MCF 10A (cell line): ENCODE measurements at regions not wholly inside any gene's neighbourhood (a gene's known extent, or its start where the extent isn't known, plus 50 kb on each side); places are given as distances from the start of the nearest gene placed in this dataset.

Source experiments
- BruUV-seq: library from RNA; stranded (reverse); fragments of 400-500 nt; replicated peaks from 2 replicates; lab custom pipeline; 2021; lab: Mats Ljungman, UMichigan
- CTCF ChIA-PET: fragments of 300-600 bp; sonication (Branson Sonifier 250); formaldehyde crosslinking; extraction: SDS; loops from one replicate; lab custom pipeline; 2021; ENCODE audit warnings: antibody characterized with exemption, inconsistent platforms; lab: Yijun Ruan, JAX
- POLR2A ChIA-PET: fragments of 300-600, 350-650 bp; sonication (Branson Sonifier 250); formaldehyde crosslinking; extraction: SDS; loops from one replicate; lab custom pipeline; 2020; ENCODE audit warnings: antibody characterized with exemption, inconsistent platforms; lab: Yijun Ruan, JAX
- DNase-seq: peaks from one replicate; pipeline ENCODE4 v3.0.0-alpha.2; 2018; ENCODE audit not compliant: unreplicated experiment
- H3K27ac Mint-ChIP-seq: one replicate; pipeline ENCODE4 v1.8.0; 2022; ENCODE audit warnings: mild to moderate bottlenecking, low read depth, mixed read lengths; ENCODE audit not compliant: unreplicated experiment
- H3K27me3 Mint-ChIP-seq: one replicate; pipeline ENCODE4 v1.8.0; 2022; ENCODE audit warnings: mixed read lengths; ENCODE audit not compliant: insufficient read depth, unreplicated experiment
- H3K36me3 Mint-ChIP-seq: one replicate; pipeline ENCODE4 v1.8.0; 2022; ENCODE audit warnings: mild to moderate bottlenecking, moderate library complexity, mixed read lengths; ENCODE audit not compliant: insufficient read depth, unreplicated experiment
- H3K4me1 Mint-ChIP-seq: one replicate; pipeline ENCODE4 v1.8.0; 2022; ENCODE audit warnings: mixed read lengths; ENCODE audit not compliant: insufficient read depth, unreplicated experiment
- H3K4me3 Mint-ChIP-seq: one replicate; pipeline ENCODE4 v1.8.0; 2022; ENCODE audit warnings: mild to moderate bottlenecking, moderate library complexity, mixed read lengths; ENCODE audit not compliant: unreplicated experiment
- H3K9me3 Mint-ChIP-seq: one replicate; pipeline ENCODE4 v1.8.0; 2022; ENCODE audit warnings: mixed read lengths; ENCODE audit not compliant: unreplicated experiment
- CTCF ChIP-seq: fragments of 200-600 bp; IDR thresholded peaks from one replicate; pipeline ENCODE4 v1.8.0; 2022; ENCODE audit warnings: antibody characterized with exemption, mild to moderate bottlenecking; ENCODE audit not compliant: unreplicated experiment
- intact Hi-C: fragments of 100-400 bp; cut with micrococcal nuclease; formaldehyde crosslinking; loops from 2 replicates; pipeline ENCODE4 v1.14.1; 2022

- no TSS peak for BruUV-seq
- no peak for DNase-seq
- Mint-ChIP-seq H3K4me3 (no peak overlapping the region), H3K27ac (no peak overlapping the region), H3K9me3 (no peaks in the 10 kb centered on the region), H3K27me3 (no peaks in the 10 kb centered on the region), H3K4me1 (no peaks in the 10 kb centered on the region), H3K36me3 (peaks cover 9% of the 10 kb centered on the region)
- ChIA-PET POLR2A (no interaction called here), CTCF (no interaction called here)
- intact Hi-C loops: no loop called here
- no peak for TF ChIP-seq CTCF
These were observed 226.7 kb downstream of the SNRPN start for GRCh38 chr15:25181293-25182097.

DNA sequence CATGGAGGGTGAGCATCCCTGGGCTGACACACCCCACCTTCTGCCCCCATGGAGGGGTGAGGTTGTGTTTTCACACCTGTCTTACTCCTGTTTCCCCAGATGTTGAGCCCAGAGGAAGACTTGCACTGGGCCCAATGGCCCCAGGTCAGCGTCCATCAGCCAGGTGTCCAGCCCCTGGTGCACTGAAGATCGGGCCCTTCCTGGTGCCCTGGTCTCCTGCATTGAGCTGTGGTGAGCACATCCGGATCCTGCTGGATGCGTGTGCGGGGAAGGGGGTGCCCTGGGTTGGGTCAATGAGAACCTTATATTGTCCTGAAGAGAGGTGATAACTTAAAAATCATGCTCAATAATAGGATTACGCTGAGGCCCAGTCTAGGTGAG lies 227.3 kb downstream of the SNRPN start:
- no peak for DNase-seq
- Mint-ChIP-seq H3K27ac (no peak overlapping the region), H3K4me1 (no peaks in the 10 kb centered on the region), H3K36me3 (peaks cover 9% of the 10 kb centered on the region), H3K4me3 (no peak overlapping the region), H3K27me3 (no peaks in the 10 kb centered on the region), H3K9me3 (no peaks in the 10 kb centered on the region)
- no TSS peak for BruUV-seq
- ChIA-PET CTCF (no interaction called here), POLR2A (no interaction called here)
- TF ChIP-seq CTCF: no peak
- intact Hi-C loops: no loop called here

DNA sequence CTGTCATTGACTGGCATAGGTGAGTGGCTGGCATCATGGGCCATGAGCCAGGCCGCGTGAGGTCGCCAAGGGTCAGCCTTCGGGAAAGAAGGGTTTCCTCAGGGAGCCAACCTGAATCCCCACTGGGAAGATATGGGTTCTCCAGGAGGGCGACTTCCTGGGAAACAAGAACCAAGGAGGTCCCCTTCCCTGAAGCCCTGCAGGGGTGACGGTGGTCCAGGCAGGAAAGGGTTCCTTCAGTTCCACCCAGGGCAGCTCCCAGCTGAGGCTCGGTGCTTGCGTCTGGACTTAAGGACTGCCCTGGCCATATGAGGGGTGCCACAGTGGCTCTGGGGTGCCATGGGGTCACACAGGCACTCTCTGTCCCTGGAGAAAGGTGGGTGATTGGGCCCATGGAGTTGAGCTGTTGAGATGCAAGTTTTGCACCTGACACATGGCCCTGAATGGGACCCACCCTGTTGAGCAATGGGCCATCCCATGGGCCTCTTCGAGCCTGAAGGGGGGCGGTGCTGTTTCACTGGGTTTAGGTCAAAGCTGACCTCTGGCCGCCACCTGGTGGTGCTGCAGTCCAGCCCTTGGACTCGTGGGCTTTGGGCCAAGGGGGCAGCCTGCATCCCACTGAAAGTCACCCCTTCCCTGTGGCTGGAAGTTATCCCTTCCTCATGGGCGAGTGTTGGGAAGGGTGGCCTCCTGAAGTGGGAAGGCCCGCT lies 228.1 kb downstream of the SNRPN start:
- no peaks in the 10 kb centered on the region for H3K9me3 Mint-ChIP-seq
- no peak for TF ChIP-seq CTCF
- BruUV-seq: no TSS peak
- H3K4me3 Mint-ChIP-seq: no peak overlapping the region
- no peak for DNase-seq
- peaks cover 9% of the 10 kb centered on the region for H3K36me3 Mint-ChIP-seq
- intact Hi-C loops: no loop called here
- CTCF ChIA-PET: no interaction called here
- POLR2A ChIA-PET: no interaction called here
- no peaks in the 10 kb centered on the region for H3K4me1 Mint-ChIP-seq
- no peaks in the 10 kb centered on the region for H3K27me3 Mint-ChIP-seq
- H3K27ac Mint-ChIP-seq: no peak overlapping the region

GRCh38 chr15:25183581-25184251 lies 228.9 kb downstream of the SNRPN start:
- Mint-ChIP-seq H3K27me3 (no peaks in the 10 kb centered on the region), H3K9me3 (no peaks in the 10 kb centered on the region), H3K27ac (no peak overlapping the region), H3K4me1 (no peaks in the 10 kb centered on the region), H3K36me3 (peaks cover 9% of the 10 kb centered on the region), H3K4me3 (no peak overlapping the region)
- no TSS peak for BruUV-seq
- DNase-seq: no peak
- intact Hi-C loops: no loop called here
- no peak for TF ChIP-seq CTCF
- POLR2A ChIA-PET: no interaction called here
- CTCF ChIA-PET: no interaction called here
